Hindlimb muscle (tissue), 1 donor: ENCODE measurements at regions not wholly inside any gene's neighbourhood (a gene's known extent, or its start where the extent isn't known, plus 50 kb on each side); places are given as distances from the start of the nearest gene placed in this dataset.

ENCODE experiments used
- DNase-seq: peaks from one replicate; pipeline ENCODE4 v3.0.0-alpha.2; 2013

GRCh38 chr16:9481747-9482730 is 390.6 kb downstream of the HAPSTR1 start:
- DNase-seq: no peak

- no peak for DNase-seq
These were observed 393.0 kb downstream of the HAPSTR1 start for GRCh38 chr16:9484426-9484825.

DNA sequence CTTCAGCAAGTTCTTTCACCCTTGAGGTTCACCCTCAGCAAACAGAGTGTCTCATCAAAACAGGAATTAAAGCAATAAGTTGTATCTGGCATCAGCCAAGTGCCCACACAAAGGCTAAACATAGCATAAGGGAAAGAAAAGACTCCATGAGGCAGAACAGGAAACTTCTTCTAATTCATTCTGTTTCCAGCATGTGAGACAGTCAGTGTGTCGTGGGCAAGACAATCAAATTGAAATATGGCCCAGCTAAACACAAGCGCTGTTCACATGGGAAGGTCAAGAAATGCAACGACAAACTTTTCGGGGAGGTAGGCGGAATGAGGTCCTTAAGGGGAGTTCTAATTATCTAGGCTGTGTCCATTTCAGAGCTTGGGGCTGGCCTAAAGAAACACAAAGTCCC is 393.4 kb downstream of the HAPSTR1 start:
- DNase-seq: no peak

- no peak for DNase-seq
These were observed 398.5 kb downstream of the HAPSTR1 start for GRCh38 chr16:9489835-9490467.

GRCh38 chr16:9495824-9496223 is 404.4 kb downstream of the HAPSTR1 start:
- DNase-seq: no peak

DNA sequence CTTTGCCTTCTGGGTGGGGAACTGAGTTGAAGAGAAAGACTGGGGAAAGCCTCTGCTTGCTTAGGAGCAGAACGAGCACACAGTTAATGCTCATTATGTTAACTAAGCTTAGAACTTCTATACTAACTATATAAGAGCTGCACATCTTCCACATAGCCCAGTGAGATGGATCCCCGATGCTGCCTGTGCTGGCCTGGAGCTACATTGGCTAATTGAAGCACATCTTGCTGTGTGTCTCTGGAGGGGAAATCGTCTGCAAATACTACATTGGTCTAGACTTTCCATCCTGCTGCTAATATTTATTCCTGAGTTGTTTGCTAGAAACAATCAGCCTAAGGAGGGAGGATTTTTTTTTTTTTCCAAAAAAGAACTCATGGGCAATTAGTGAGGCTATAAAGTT is 406.3 kb downstream of the HAPSTR1 start:
- DNase-seq: no peak

DNA sequence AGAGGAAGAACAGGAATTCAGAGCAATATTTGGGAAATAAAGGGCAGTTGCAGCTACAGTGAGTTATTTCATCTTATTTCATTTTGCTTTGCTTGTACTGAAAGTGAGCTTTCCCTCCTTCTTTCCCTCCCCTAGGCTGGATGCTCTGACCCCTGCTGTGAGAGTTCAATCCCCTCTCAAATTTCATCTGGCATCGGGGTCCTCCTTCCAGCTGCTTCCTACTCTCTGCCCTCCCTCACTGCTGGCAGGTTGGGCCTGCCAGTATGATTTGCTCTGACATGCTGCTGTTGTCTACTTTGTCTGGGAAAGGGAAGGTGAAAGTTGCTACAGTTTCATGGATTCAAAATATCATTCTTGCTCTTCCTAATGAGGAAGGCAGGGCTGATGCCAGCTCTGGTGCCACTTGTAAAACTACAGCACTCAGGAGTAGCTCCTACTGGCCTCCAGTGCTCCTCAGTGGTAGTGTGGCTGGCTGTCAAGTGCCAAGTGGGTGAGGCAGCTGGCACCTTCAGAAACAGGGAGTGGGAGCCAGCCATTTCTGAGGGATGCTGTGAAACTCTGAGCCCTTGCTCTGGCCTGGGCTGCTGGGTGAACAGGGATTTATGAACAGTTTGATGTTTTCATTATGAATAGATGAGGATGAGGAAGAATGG is 408.6 kb downstream of the HAPSTR1 start:
- DNase-seq: peak; percentile 15

GRCh38 chr16:9500872-9501271 is 409.4 kb downstream of the HAPSTR1 start:
- no peak for DNase-seq

DNA sequence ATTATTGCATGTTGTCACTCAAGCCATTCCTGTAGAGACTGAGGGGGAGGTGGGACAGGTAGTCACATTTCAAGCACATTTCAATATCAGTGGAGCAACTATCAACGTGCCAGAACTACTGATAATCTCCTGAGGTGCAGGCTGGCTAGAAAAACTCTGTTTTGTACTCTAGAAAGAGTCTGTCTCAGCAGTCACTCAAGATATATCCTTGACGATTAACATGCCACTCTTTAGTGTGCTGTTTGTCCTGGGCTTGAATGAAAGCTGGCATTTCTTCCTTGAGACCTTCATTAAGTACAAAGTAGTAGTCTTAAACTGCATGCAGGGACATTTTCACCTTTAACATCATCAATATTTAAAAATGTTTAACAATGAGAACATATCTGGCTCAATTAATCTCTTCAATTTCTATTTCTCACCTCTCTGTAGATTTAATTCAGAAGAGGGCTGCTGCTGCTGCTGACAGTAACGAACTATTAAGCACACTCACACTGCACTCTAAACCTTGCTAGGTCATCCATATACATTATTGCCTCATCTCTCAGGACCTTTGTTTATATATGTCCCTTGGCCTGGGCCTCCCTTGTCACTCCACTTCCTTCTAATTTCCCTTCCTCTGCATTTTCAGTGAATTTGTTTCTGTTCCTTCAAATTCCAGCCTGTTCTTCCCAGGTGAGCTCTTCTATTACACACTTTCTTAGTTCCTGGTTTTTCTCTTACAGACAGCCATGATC is 412.0 kb downstream of the HAPSTR1 start:
- DNase-seq: no peak

DNA sequence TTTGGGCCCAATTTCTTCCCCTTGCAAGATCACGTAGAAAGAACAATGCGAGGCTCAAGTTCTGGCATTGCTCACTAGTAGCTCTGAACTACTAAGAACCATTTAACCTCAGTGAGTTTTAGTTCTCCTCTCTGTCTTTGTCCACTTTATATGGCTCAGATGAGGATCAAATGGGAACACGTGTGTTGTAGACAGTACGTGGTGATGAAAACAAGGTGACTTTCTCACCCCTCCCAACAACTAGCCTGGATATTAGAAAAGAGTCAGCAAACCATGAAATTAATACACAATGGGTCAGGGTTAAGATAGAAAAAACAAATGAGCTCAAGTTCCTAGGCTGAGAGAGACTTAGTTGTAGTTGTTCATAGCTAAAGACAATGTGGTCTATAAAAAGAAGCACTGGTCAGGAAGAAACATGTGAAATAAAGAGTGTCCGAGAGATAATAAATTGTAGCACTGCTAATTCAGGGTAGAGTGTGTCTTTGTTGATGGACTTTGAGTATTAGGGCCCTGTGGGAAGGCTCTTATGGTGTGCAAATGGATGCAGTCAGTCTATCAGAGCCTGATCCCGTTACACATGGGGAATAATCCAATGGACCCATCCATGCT is 417.0 kb downstream of the HAPSTR1 start:
- DNase-seq: no peak

DNA sequence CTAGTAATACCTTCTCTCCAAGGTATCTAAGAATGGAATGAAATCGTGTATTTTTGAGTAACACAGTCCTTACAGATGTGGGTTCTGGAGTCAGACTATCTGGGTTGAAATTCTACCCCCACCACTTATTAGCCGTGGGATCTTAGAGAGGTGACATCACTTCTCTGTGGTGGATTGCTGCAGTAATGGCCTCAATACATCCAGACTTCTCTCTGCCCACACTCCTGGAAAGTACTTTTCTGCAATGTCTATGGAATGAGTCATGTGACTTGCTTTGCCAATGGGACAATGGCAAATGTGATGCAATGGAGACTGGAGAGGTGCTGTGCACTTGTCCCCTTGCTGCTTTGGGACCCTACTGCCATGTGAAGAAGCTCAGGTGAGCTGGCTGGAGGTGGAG is 418.2 kb downstream of the HAPSTR1 start:
- no peak for DNase-seq

DNA sequence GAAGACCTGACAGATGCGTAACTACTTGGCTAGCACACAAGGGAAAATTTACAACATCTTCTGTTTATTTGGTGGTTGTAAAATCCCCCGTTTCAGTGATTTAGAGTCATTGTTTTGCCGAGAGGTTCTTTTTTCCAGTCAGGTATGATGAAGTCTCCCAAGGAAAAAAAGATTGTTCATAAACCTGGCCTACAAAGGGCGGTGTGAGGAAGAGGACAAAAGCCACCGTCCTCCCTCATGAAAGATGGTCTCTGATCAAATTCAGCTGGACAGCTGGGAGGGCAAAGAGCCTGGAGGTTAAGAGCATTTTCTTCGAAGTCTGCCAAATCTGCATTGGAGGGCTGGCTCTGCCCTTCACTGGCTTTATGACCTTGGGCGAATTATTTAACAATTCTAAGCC is 419.9 kb downstream of the HAPSTR1 start:
- DNase-seq: no peak

- no peak for DNase-seq
These were observed 425.0 kb downstream of the HAPSTR1 start for GRCh38 chr16:9516444-9516843.

DNA sequence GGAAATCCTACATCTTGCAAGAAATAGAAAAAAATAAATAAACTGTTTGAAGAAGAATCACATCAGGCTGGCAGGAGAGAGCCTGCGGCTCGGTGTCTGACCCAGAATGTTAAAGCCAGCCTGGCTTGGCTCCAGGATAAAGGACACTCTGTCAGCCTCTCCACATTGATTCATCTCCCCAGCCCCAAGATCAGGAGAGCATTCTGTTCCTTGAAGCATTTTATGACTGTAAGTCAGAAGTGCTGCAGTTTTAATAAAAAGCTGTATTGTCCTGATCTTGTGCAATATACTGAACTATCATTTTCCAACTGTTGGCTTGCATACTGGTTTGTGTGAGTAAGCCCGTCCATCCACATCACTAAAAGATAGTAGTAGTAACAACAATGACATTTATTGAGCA is 426.6 kb downstream of the HAPSTR1 start:
- DNase-seq: no peak

DNA sequence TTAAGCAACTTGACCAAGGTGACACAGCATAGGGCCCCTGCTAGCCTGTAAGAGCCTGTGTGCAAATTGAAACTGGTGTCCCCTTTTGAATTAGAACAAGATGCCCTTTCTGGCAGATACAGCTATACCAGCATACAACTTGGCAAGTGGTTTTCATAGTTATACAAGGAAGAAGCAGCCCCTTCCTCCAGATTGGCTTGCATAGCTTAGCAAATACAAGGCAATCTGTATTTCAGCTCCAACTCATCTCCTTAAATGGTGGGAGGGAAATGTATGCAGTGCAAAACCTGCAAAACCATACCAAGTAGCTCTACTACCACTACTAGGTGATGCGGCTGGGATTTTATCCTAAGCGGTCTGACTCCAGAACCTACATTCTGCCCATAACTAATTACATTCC is 427.1 kb downstream of the HAPSTR1 start:
- DNase-seq: no peak

- no peak for DNase-seq
These were observed 430.4 kb downstream of the HAPSTR1 start for GRCh38 chr16:9521749-9522370.

DNA sequence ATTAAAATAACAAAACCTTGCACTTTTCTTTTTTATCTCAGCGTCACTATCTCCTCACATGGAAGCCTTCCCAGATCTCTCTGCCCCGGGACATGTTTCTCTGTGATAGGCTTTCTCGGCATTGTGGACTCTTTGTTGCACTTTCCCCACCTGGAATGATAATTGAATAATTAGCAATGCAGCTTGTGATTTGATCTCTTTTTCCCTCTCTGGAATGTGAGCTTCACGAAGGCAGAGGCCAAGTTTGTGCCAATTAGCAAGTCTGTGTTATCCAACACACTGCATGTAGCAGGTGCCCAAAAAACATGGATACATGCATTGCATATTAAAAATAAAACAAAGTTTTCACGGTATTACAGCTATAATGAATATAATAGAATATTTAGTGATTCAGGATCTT is 431.2 kb downstream of the HAPSTR1 start:
- no peak for DNase-seq

- DNase-seq: no peak
These were observed 432.6 kb downstream of the HAPSTR1 start for GRCh38 chr16:9523994-9524393.

DNA sequence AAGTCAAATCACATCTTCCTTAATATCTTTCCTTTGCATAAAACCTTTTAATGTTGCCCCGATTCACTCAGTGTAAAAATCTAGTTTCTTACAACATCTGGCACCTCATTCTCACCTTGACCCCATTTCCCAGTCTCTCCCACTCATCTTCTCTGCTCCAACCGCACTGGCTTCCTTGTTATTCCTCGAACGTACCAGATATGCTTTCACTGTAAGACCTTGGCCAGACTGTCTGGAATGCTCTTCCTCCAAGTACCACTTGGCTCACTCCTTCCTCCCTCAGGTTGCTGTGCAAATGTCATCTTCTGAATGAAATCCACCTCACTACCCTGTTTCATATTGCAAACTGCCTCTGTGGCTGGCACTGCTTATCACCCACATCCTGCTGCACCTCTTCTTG is 433.6 kb downstream of the HAPSTR1 start:
- DNase-seq: no peak

DNA sequence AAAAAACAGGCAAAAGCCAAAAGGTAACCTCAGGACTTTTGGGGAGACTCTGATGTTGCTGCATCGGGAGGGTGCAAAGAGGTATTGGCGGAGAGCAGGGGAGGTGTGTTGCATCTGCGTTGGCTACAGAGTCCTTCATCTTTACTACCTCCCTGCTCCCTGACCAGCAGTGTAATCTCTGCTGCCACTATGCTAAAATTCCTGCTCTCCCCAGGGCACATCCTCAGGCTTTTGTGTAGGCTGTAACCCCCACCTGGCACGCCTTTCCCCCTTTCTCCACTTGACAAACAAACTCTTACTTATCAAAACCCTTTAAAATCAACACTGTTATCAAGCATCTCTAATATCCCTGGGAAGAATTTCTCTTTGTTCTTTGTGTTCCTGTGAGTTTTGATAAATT is 435.3 kb downstream of the HAPSTR1 start:
- no peak for DNase-seq

- DNase-seq: no peak
These were observed 436.5 kb downstream of the HAPSTR1 start for GRCh38 chr16:9527976-9528375.
